B cell (primary cell): ENCODE measurements at regions not wholly inside any gene's neighbourhood (a gene's known extent, or its start where the extent isn't known, plus 50 kb on each side); places are given as distances from the start of the nearest gene placed in this dataset.
"Not testable (repeated sequence)": the region's sequence is repeated elsewhere in the genome, so short reads cannot be mapped to it uniquely, and the experiment has no call there.

ENCODE experiments used
- ATAC-seq: fragments of 200-7000 bp; cut with Tn5 transposase; one replicate; pipeline ENCODE4 v1.10.0; 2021; ENCODE audit warnings: low read depth, mild to moderate bottlenecking, moderate number of reproducible peaks, moderate library complexity
- CTCF ChIA-PET: fragments of 350-600 bp; sonication (Branson Sonifier 250); formaldehyde crosslinking; loops from one replicate; lab custom pipeline; 2021; ENCODE audit warnings: antibody characterized with exemption, inconsistent platforms; lab: Charles Lee
- POLR2A ChIA-PET: fragments of 350-600 bp; sonication (Branson Sonifier 250); formaldehyde crosslinking; loops from one replicate; lab custom pipeline; 2021; ENCODE audit warnings: antibody characterized with exemption; lab: Charles Lee
- DNase-seq: peaks from one replicate; pipeline ENCODE4 v3.0.0; 2013
- H2AFZ ChIP-seq: 2 replicates; pipeline ENCODE4 v1.6.1; 2012; ENCODE audit warnings: mild to moderate bottlenecking, low read depth, low read length; ENCODE audit not compliant: insufficient read depth, poor library complexity, severe bottlenecking
- H3K27ac ChIP-seq, 2 donors: 1 replicate in 1 of 2; 2 replicates in 1 of 2; pipeline ENCODE4 v1.5.1; 2012 to 2013; ENCODE audit warnings: low read length in 2 of 2, mild to moderate bottlenecking in 2 of 2, moderate library complexity in 1 of 2
- H3K27me3 ChIP-seq, 4 experiments: fragments of 200-600 bp in 1 of 4; sonication (generic) in 1 of 4; replicated peaks in 1 of 4; 1 replicate in 2 of 4; 2 replicates in 2 of 4; pipeline versions ENCODE4 v1.6.1 to v1.7.0; 2013 to 2016; ENCODE audit warnings: low read length in 3 of 4, mild to moderate bottlenecking in 2 of 4, mixed read lengths in 1 of 4, moderate library complexity in 1 of 4; ENCODE audit not compliant: insufficient read depth in 4 of 4, control insufficient read depth in 3 of 4; ENCODE audit errors: control extremely low read depth in 1 of 4
- H3K36me3 ChIP-seq, 2 experiments: replicated peaks in 1 of 2; 1 replicate in 1 of 2; 2 replicates in 1 of 2; pipeline versions ENCODE4 v1.6.1 to v1.7.1; 2013; ENCODE audit warnings: low read length in 1 of 2; ENCODE audit not compliant: insufficient read depth in 2 of 2, control insufficient read depth in 1 of 2; ENCODE audit errors: control extremely low read depth in 1 of 2, extremely low read depth in 1 of 2
- H3K4me1 ChIP-seq, 2 donors: fragments of 200-600 bp in 1 of 2; sonication (generic) in 1 of 2; 1 replicate in 1 of 2; 2 replicates in 1 of 2; pipeline versions ENCODE4 v1.5.1 to v1.6.1; 2013 to 2017; ENCODE audit warnings: low read length in 2 of 2; ENCODE audit not compliant: control insufficient read depth in 2 of 2, insufficient read depth in 2 of 2
- H3K4me2 ChIP-seq: replicated peaks from 2 replicates; pipeline ENCODE3; 2012; ENCODE audit warnings: mild to moderate bottlenecking, low read depth, low read length; ENCODE audit not compliant: poor library complexity, severe bottlenecking
- H3K4me3 ChIP-seq, 5 experiments: fragments of 200-600 bp in 1 of 5; sonication (generic) in 1 of 5; 1 replicate in 3 of 5; 2 replicates in 2 of 5; pipeline versions ENCODE4 v1.5.1 to v1.7.0; 2011 to 2016; ENCODE audit warnings: low read length in 4 of 5, mild to moderate bottlenecking in 4 of 5, low read depth in 2 of 5, control low read depth in 1 of 5, moderate library complexity in 1 of 5; ENCODE audit not compliant: insufficient read depth in 1 of 5; ENCODE audit errors: control extremely low read depth in 1 of 5, extremely low read depth in 1 of 5
- H3K79me2 ChIP-seq: fragments of 200-600 bp; sonication (generic); one replicate; pipeline ENCODE4 v1.6.0; 2016; ENCODE audit warnings: low read length; ENCODE audit not compliant: control insufficient read depth, insufficient read depth
- H3K9ac ChIP-seq: fragments of 200-600 bp; sonication (generic); 2 replicates; pipeline ENCODE4 v1.6.1; 2017; ENCODE audit warnings: mild to moderate bottlenecking, low read length, moderate library complexity
- H3K9me3 ChIP-seq, 3 donors: one replicate each; pipeline versions ENCODE4 v1.6.1 to v1.7.1; 2013; ENCODE audit warnings: low read length in 2 of 3; ENCODE audit not compliant: control insufficient read depth in 2 of 3, insufficient read depth in 1 of 3; ENCODE audit errors: control extremely low read depth in 1 of 3
- H4K20me1 ChIP-seq: 2 replicates; pipeline ENCODE4 v1.6.0; 2012; ENCODE audit warnings: mild to moderate bottlenecking, low read length; ENCODE audit not compliant: insufficient read depth, control insufficient read depth, poor library complexity, severe bottlenecking
- H3K27ac Mint-ChIP-seq: one replicate; pipeline ENCODE4 v1.8.0; 2021; ENCODE audit warnings: mixed read lengths
- H3K27me3 Mint-ChIP-seq: one replicate; pipeline ENCODE4 v1.8.0; 2021; ENCODE audit warnings: mixed read lengths
- H3K4me1 Mint-ChIP-seq: one replicate; pipeline ENCODE4 v1.8.0; 2021; ENCODE audit warnings: mixed read lengths
- H3K4me3 Mint-ChIP-seq: one replicate; pipeline ENCODE4 v1.8.0; 2021; ENCODE audit warnings: mixed read lengths
- H3K9me3 Mint-ChIP-seq: one replicate; pipeline ENCODE4 v1.8.0; 2022; ENCODE audit warnings: mixed read lengths; ENCODE audit not compliant: insufficient read depth
- CTCF ChIP-seq: fragments of 200-600 bp; IDR thresholded peaks from one replicate; pipeline ENCODE4 v1.8.0; 2022; ENCODE audit warnings: antibody characterized with exemption, mild to moderate bottlenecking
- EZH2 ChIP-seq: IDR thresholded peaks from 2 replicates; pipeline ENCODE4 v1.6.1; 2012; ENCODE audit warnings: borderline replicate concordance, low read depth, mild to moderate bottlenecking, moderate library complexity, low read length; ENCODE audit not compliant: insufficient read depth, poor library complexity, severe bottlenecking
- WGBS: methylation state at CpG from one replicate; pipeline ENCODE4 v1.1.5; 2013; ENCODE audit warnings: missing lambda C conversion rate; ENCODE audit not compliant: insufficient coverage; 5-methylcytosine and 5-hydroxymethylcytosine counted together
- intact Hi-C: fragments of 100-400 bp; cut with micrococcal nuclease; formaldehyde crosslinking; loops from one replicate; pipeline ENCODE4 v1.10.0; 2022

- peak overlapping the region; percentile 39 to 66 (median 51) for H3K4me3 ChIP-seq
- no peak for TF ChIP-seq CTCF
- no peak for TF ChIP-seq EZH2
- peak overlapping the region; percentile 83 for H3K4me3 Mint-ChIP-seq
- H4K20me1 ChIP-seq: no peaks in the 10 kb centered on the region
- peak overlapping the region; percentile 86 to 90 for H3K27ac ChIP-seq
- H3K79me2 ChIP-seq: peaks cover 56% of the 10 kb centered on the region
- H3K9me3 ChIP-seq: peaks cover 1 to 21% (median 4%) of the 10 kb centered on the region in 3 donors
- CTCF ChIA-PET: interaction anchor here (0.7 to 10.7 kb wide), 21 partner anchors 10 to 717 kb away, joined by 3 to 108 read pairs (median 3); partner anchors contain the start of gene NR2C1
- peak overlapping the region; percentile 77 for H3K4me2 ChIP-seq
- POLR2A ChIA-PET: interaction anchor here (0.9 to 1.7 kb wide), 4 partner anchors 12 to 49 kb away, joined by 3 to 4 read pairs (median 3); no protein-coding TSS in a partner anchor
- intact Hi-C loops: loop anchor here (1.0 to 5.0 kb wide), 6 partner anchors 14 to 256 kb away; partner anchors contain the start of genes NDUFA12 and NR2C1
- peak overlapping the region; percentile 95 for H3K27ac Mint-ChIP-seq
- peak overlapping the region; percentile 66 for H3K9ac ChIP-seq
- no CpG with 5 or more reads among the region's 1 CpG for whole genome bisulfite sequencing
- ATAC-seq (no peak), DNase-seq (no peak)
- no peaks in the 10 kb centered on the region for H3K27me3 ChIP-seq
- H3K36me3 ChIP-seq: peaks cover 0 to 4% of the 10 kb centered on the region in 2 experiments
- H3K9me3 Mint-ChIP-seq: peaks cover 5% of the 10 kb centered on the region
- H2AFZ ChIP-seq: peak overlapping the region; percentile 42
- H3K27me3 Mint-ChIP-seq: no peaks in the 10 kb centered on the region
- H3K4me1 ChIP-seq: peaks cover 60 to 62% of the 10 kb centered on the region in 2 donors
- H3K4me1 Mint-ChIP-seq: peaks cover 61% of the 10 kb centered on the region
These were observed 167.3 kb upstream of the TMCC3 start for GRCh38 chr12:94817695-94818075.

GRCh38 chr12:94817201-94817600 lies 166.8 kb upstream of the TMCC3 start:
- H4K20me1 ChIP-seq, H3K27me3 Mint-ChIP-seq, H3K27me3 ChIP-seq, ATAC-seq, H3K36me3 ChIP-seq, DNase-seq, H3K9me3 Mint-ChIP-seq: not testable (repeated sequence)
- Histone ChIP-seq H3K4me2 (peak overlapping the region; percentile 77), H3K79me2 (peaks cover 61% of the 10 kb centered on the region), H3K4me3 (peak overlapping the region in 4 of 5 experiments; percentile 39 to 66 (median 54)), H3K9ac (peak overlapping the region; percentile 66), H3K27ac (peak overlapping the region; percentile 86 to 90), H2AFZ (peak overlapping the region; percentile 6), H3K9me3 (peaks cover 1 to 26% (median 7%) of the 10 kb centered on the region in 3 donors), H3K4me1 (peaks cover 60 to 62% of the 10 kb centered on the region in 2 donors)
- intact Hi-C loops: loop anchor here (2.0 to 5.0 kb wide), 3 partner anchors 58 to 185 kb away; partner anchors contain the start of gene NDUFA12
- CTCF ChIA-PET: interaction anchor here (0.9 to 10.7 kb wide), 10 partner anchors 9 to 257 kb away, joined by 3 to 108 read pairs (median 5); partner anchors contain the start of gene NR2C1
- H3K27ac Mint-ChIP-seq: peak overlapping the region; percentile 94
- 79% methylated on average over 5 of the region's 15 CpGs for WGBS
- H3K4me1 Mint-ChIP-seq: peaks cover 61% of the 10 kb centered on the region
- H3K4me3 Mint-ChIP-seq: peak overlapping the region; percentile 81
- POLR2A ChIA-PET: interaction anchor here (1.1 kb wide), 1 partner anchor 29 kb away, joined by 3 read pairs; no protein-coding TSS in a partner anchor

- CTCF ChIA-PET: interaction anchor here (1.2 to 10.7 kb wide), 4 partner anchors 56 to 137 kb away, joined by 3 to 108 read pairs (median 5); no protein-coding TSS in a partner anchor
These were observed 166.4 kb upstream of the TMCC3 start for GRCh38 chr12:94816746-94817145.

More at GRCh38 chr12:94816746-94817145, 166.4 kb upstream of the TMCC3 start:
- H3K27ac Mint-ChIP-seq: peak overlapping the region; percentile 94
- H3K27me3 Mint-ChIP-seq, H3K27me3 ChIP-seq, H4K20me1 ChIP-seq, H3K9me3 Mint-ChIP-seq, H3K36me3 ChIP-seq, POLR2A ChIA-PET, ATAC-seq: not testable (repeated sequence)
- H3K4me1 Mint-ChIP-seq: peaks cover 61% of the 10 kb centered on the region
- peak overlapping the region; percentile 81 for H3K4me3 Mint-ChIP-seq
- H3K79me2 ChIP-seq: peaks cover 63% of the 10 kb centered on the region
- peak overlapping the region; percentile 86 to 90 for H3K27ac ChIP-seq
- H3K9ac ChIP-seq: peak overlapping the region; percentile 66
- H3K4me3 ChIP-seq: peak overlapping the region in 4 of 5 experiments; percentile 39 to 66 (median 54)
- intact Hi-C loops: loop anchor here (2.0 to 5.0 kb wide), 3 partner anchors 58 to 186 kb away; partner anchors contain the start of gene NDUFA12
- H3K4me1 ChIP-seq: peaks cover 60 to 62% of the 10 kb centered on the region in 2 donors
- H3K9me3 ChIP-seq: peaks cover 1 to 30% (median 8%) of the 10 kb centered on the region in 3 donors
- no CpG with 5 or more reads among the region's 5 CpGs for WGBS
- DNase-seq: peak; percentile 33
- H2AFZ ChIP-seq: peak overlapping the region; percentile 57
- peak overlapping the region; percentile 77 for H3K4me2 ChIP-seq
